PC-3 (cell line): ENCODE measurements at regions not wholly inside any gene's neighbourhood (a gene's known extent, or its start where the extent isn't known, plus 50 kb on each side); places are given as distances from the start of the nearest gene placed in this dataset.

Experiments
- CTCF ChIP-seq: fragments of 300-600 bp; sonication (generic); conservative IDR thresholded peaks from 2 replicates; pipeline ENCODE4 v1.5.1; 2017; ENCODE audit warnings: antibody characterized with exemption, low read depth, mild to moderate bottlenecking, low read length
- EZH2 ChIP-seq: fragments of 300-600 bp; sonication (generic); IDR thresholded peaks from one replicate; pipeline ENCODE4 v1.6.1; 2017; ENCODE audit warnings: antibody characterized with exemption, mild to moderate bottlenecking, low read length; ENCODE audit not compliant: unreplicated experiment
- EZH2phosphoT487 ChIP-seq: fragments of 300-600 bp; sonication (generic); IDR thresholded peaks from 2 replicates; pipeline ENCODE4 v1.6.1; 2018; ENCODE audit warnings: mild to moderate bottlenecking, antibody characterized with exemption, low read length, borderline replicate concordance

GRCh38 chr2:65716698-65717097 lies 284.3 kb upstream of the SPRED2 start:
- TF ChIP-seq EZH2 (no peak), CTCF (no peak), EZH2phosphoT487 (no peak)
